Mesendoderm (in vitro differentiated cells): ENCODE measurements at regions not wholly inside any gene's neighbourhood (a gene's known extent, or its start where the extent isn't known, plus 50 kb on each side); places are given as distances from the start of the nearest gene placed in this dataset.
A peak's percentile ranks its signal among the peaks of the same experiment; 100 is the strongest.

Experiments used
- DNase-seq: peaks from one replicate; pipeline ENCODE4 v3.0.0; 2013
- H2AK5ac ChIP-seq: 2 replicates; pipeline ENCODE4 v1.6.1; 2013; ENCODE audit warnings: low read length, inconsistent platforms
- H2BK120ac ChIP-seq: 2 replicates; pipeline ENCODE4 v1.6.1; 2013; ENCODE audit warnings: low read depth, mild to moderate bottlenecking, low read length, moderate library complexity, mixed read lengths
- H2BK15ac ChIP-seq: replicated peaks from 2 replicates; pipeline ENCODE4 v1.6.1; 2013; ENCODE audit warnings: low read depth, mild to moderate bottlenecking, moderate library complexity
- H2BK5ac ChIP-seq: 2 replicates; pipeline ENCODE4 v1.6.1; 2013; ENCODE audit warnings: low read length, inconsistent platforms
- H3K18ac ChIP-seq: 2 replicates; pipeline ENCODE4 v1.6.1; 2013; ENCODE audit warnings: mild to moderate bottlenecking, low read length, mixed read lengths
- H3K23ac ChIP-seq: one replicate; pipeline ENCODE4 v1.6.1; 2013; ENCODE audit warnings: low read length
- H3K27ac ChIP-seq: 2 replicates; pipeline ENCODE4 v1.5.1; 2013; ENCODE audit warnings: low read depth, mild to moderate bottlenecking, inconsistent platforms, low read length, moderate library complexity
- H3K27me3 ChIP-seq: 2 replicates; pipeline ENCODE4 v1.6.1; 2013; ENCODE audit warnings: low read length, control low read depth, mild to moderate bottlenecking, inconsistent platforms; ENCODE audit not compliant: insufficient read depth, poor library complexity
- H3K36me3 ChIP-seq: 2 replicates; pipeline ENCODE4 v1.6.1; 2013; ENCODE audit warnings: low read length, inconsistent platforms; ENCODE audit not compliant: control insufficient read depth, insufficient read depth
- H3K4ac ChIP-seq: one replicate; pipeline ENCODE4 v1.6.1; 2013; ENCODE audit warnings: low read depth, mild to moderate bottlenecking, low read length, moderate library complexity
- H3K4me1 ChIP-seq: 2 replicates; pipeline ENCODE4 v1.6.1; 2013; ENCODE audit warnings: low read depth, low read length, inconsistent platforms; ENCODE audit not compliant: control insufficient read depth
- H3K4me2 ChIP-seq: 2 replicates; pipeline ENCODE4 v1.6.1; 2013; ENCODE audit warnings: low read length
- H3K4me3 ChIP-seq: 2 replicates; pipeline ENCODE4 v1.5.1; 2013; ENCODE audit warnings: mild to moderate bottlenecking, low read length
- H3K56ac ChIP-seq: one replicate; pipeline ENCODE4 v1.6.1; 2013; ENCODE audit warnings: low read length
- H3K79me1 ChIP-seq: 2 replicates; pipeline ENCODE4 v1.6.1; 2013; ENCODE audit warnings: low read length, inconsistent platforms
- H3K79me2 ChIP-seq: 2 replicates; pipeline ENCODE4 v1.6.1; 2013; ENCODE audit warnings: mild to moderate bottlenecking, low read length; ENCODE audit not compliant: control insufficient read depth, insufficient read depth
- H3K9ac ChIP-seq: 2 replicates; pipeline ENCODE4 v1.6.1; 2013; ENCODE audit warnings: low read length, inconsistent platforms
- H4K5ac ChIP-seq: one replicate; pipeline ENCODE4 v1.6.1; 2013; ENCODE audit warnings: low read length
- H4K8ac ChIP-seq: one replicate; pipeline ENCODE4 v1.6.1; 2013; ENCODE audit warnings: low read depth, mild to moderate bottlenecking, control low read depth, low read length, moderate library complexity
- whole genome bisulfite sequencing: extraction: QIAGEN DNeasy Blood & Tissue Kit; methylation state at CpG from one replicate; pipeline ENCODE4 v1.1.7; 2013; ENCODE audit warnings: low lambda C conversion rate, missing lambda C conversion rate; ENCODE audit not compliant: insufficient coverage; ENCODE audit errors: extremely low coverage; 5-methylcytosine and 5-hydroxymethylcytosine counted together

DNA sequence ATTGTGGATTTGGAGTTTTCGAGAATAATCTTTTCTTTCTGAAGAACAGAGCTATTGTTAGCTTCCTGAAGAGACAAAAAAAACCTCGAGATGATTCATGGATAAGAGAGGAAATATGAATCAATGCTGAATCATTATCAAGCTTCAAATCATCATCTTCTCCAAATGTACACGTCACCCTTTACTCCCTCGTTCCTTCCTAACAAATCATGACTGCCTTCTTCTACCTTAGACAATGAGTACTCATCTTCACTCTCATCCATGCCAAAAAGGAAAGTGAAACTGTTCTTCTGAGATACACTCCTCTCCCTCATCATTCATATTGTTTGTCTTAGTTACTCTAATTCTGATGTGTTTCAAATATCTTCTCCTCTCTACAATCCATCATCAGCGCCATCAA is 1115.8 kb upstream of the ATXN7L3B start:
- Histone ChIP-seq H3K79me1 (no peaks in the 10 kb centered on the region), H3K4me3 (no peak overlapping the region), H3K36me3 (no peaks in the 10 kb centered on the region), H3K9ac (no peak overlapping the region), H3K27ac (no peak overlapping the region), H2AK5ac (no peak overlapping the region), H4K5ac (no peak overlapping the region), H3K4ac (no peak overlapping the region), H4K8ac (no peak overlapping the region), H2BK5ac (no peak overlapping the region), H2BK15ac (no peak overlapping the region), H3K56ac (no peak overlapping the region), H3K79me2 (no peaks in the 10 kb centered on the region), H3K23ac (no peak overlapping the region), H2BK120ac (no peak overlapping the region), H3K4me2 (no peak overlapping the region), H3K27me3 (no peaks in the 10 kb centered on the region), H3K18ac (no peak overlapping the region), H3K4me1 (no peaks in the 10 kb centered on the region)
- no peak for DNase-seq
- WGBS = 100% methylated on average over 1 of the region's 5 CpGs

DNA sequence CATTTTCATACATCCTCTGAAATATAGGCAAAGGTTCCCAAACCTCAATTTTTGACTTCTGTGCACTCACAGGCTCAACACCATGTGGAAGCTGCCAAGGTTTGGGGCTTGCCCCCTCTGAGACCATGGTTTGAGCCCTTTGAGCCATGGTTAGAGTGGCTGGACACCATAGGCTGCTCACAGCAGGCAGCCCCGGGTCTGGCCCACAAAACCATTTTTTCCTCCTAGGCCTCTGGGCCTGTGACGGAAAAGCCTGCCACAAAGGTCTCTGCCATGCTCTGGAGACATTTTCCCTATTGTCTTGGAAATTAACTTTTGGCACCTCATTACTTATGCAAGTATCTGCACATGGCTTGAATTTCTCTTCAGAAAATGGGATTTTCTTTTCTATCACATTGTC is 1113.2 kb upstream of the ATXN7L3B start:
- no CpG with 5 or more reads among the region's 2 CpGs for WGBS

DNA sequence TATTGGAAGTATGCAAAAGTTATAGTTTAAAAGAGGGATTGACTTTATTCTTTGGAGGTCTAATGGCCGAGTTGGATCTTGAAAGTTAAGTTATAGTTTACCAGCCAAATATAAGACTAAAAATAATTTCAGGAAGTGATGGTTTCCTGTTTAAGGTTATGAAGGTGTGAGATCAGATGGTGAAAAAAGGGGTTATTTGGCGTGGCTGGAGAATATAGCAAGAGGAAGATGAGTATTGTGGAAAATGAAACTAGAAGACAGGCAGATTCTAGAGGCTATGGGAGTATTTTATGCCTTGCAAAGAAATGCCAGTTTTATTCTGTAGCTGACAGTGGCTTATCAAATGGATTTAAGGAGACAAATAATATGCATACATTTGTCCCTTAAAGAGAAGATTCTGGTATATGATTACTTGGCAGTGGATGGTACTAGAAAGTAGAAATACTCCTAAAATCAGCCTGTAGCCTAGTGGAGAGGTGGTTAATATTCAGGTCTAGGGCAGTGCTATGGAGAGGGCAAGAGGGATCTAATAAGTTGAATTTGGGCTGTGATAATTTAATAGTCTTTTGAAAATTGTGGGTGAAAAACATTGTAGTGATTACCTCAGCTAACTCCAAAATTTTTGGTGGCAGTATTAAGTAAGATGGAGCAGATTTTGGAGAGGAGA is 1091.8 kb upstream of the ATXN7L3B start:
- H3K27ac ChIP-seq = no peak overlapping the region
- no peak overlapping the region for H3K9ac ChIP-seq
- H3K4me3 ChIP-seq = no peak overlapping the region
- H4K8ac ChIP-seq = no peak overlapping the region
- H3K27me3 ChIP-seq = no peaks in the 10 kb centered on the region
- no peak overlapping the region for H3K18ac ChIP-seq
- H2BK120ac ChIP-seq = no peak overlapping the region
- WGBS = no CpG with 5 or more reads among the region's 2 CpGs
- DNase-seq = no peak
- no peaks in the 10 kb centered on the region for H3K79me1 ChIP-seq
- no peak overlapping the region for H3K4ac ChIP-seq
- H2AK5ac ChIP-seq = no peak overlapping the region
- no peaks in the 10 kb centered on the region for H3K79me2 ChIP-seq
- H2BK15ac ChIP-seq = no peak overlapping the region
- H3K56ac ChIP-seq = no peak overlapping the region
- H3K4me2 ChIP-seq = no peak overlapping the region
- no peak overlapping the region for H4K5ac ChIP-seq
- no peaks in the 10 kb centered on the region for H3K4me1 ChIP-seq
- no peak overlapping the region for H2BK5ac ChIP-seq
- H3K36me3 ChIP-seq = no peaks in the 10 kb centered on the region
- H3K23ac ChIP-seq = no peak overlapping the region

More for the DNA sequence above, 1113.2 kb upstream of the ATXN7L3B start:
- Histone ChIP-seq H3K79me2 (no peaks in the 10 kb centered on the region), H3K23ac (no peak overlapping the region), H3K27me3 (no peaks in the 10 kb centered on the region), H2BK15ac (no peak overlapping the region), H4K8ac (no peak overlapping the region), H3K9ac (no peak overlapping the region), H3K18ac (no peak overlapping the region), H3K4me3 (no peak overlapping the region), H3K27ac (no peak overlapping the region), H2AK5ac (no peak overlapping the region), H3K4ac (no peak overlapping the region), H2BK120ac (no peak overlapping the region), H2BK5ac (no peak overlapping the region), H3K79me1 (no peaks in the 10 kb centered on the region), H3K56ac (no peak overlapping the region), H3K4me2 (no peak overlapping the region), H3K4me1 (no peaks in the 10 kb centered on the region), H3K36me3 (no peaks in the 10 kb centered on the region), H4K5ac (no peak overlapping the region)
- peak; percentile 8 for DNase-seq

DNA sequence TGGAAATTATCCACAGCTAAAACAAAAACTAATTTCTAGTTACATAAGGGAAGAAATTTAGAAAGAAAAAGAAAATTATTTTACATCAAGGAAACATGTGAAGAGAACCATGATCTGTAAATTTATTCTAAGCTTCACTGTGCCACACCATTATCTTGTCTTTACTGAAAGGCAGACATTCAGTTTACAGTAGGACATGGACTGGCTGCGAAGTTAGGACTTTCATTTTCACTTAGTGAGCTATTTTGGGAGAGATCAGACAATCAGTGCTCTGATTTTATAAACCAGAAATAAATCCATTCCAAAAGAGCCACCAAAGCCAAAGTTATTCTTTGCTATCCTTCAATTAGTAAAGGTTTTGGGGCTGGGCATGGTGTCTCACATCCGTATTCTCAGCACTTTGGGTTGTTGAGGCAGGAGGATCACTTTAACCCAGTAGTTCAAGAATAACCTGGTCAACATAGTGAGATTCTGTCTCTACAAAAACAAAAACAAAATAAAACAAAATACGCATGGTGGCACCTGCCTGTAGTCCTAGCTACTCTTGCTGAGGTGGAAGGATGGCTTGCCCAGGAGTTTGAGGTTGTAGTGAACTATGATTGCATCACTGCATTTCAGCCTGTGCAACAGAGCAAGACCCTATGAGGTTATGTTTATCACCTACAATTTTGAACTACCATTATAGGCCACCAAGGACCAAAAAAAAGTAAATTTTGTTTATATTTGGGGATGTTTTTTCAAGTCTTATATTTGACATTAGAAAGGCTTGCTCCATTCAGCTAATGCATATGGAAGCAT is 1084.8 kb upstream of the ATXN7L3B start:
- H2BK15ac ChIP-seq = no peak overlapping the region

DNA sequence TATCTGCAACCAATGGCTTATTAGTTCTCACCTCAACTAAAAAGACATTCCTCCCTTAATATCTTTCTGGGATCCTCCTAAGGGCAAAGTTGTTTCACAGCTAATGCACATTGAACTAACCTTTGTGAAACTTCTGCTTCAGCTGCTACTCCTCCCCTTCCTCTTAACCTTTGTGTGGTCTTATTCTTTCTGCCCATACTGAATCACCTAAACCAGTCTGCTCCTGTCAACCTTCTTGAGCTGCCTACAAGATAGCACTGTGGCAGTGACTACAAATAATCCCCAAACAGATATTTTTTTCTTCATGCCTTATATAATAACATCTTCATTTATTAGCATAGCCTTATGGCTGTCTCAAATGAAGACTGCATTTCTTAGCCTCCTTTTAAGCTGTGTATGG is 1077.4 kb upstream of the ATXN7L3B start:
- Histone ChIP-seq H3K4me3 (no peak overlapping the region), H2BK120ac (no peak overlapping the region), H3K27ac (no peak overlapping the region), H3K9ac (no peak overlapping the region), H3K4ac (no peak overlapping the region), H2AK5ac (no peak overlapping the region), H3K23ac (no peak overlapping the region), H3K4me2 (no peak overlapping the region), H3K79me1 (no peaks in the 10 kb centered on the region), H4K5ac (no peak overlapping the region), H3K27me3 (no peaks in the 10 kb centered on the region), H3K4me1 (peaks cover 6% of the 10 kb centered on the region), H2BK5ac (no peak overlapping the region), H3K18ac (no peak overlapping the region), H3K56ac (no peak overlapping the region), H4K8ac (no peak overlapping the region), H2BK15ac (no peak overlapping the region), H3K79me2 (no peaks in the 10 kb centered on the region), H3K36me3 (no peaks in the 10 kb centered on the region)
- no peak for DNase-seq

More for the DNA sequence above, 1084.8 kb upstream of the ATXN7L3B start:
- Histone ChIP-seq H3K27me3 (no peaks in the 10 kb centered on the region), H3K4me3 (no peak overlapping the region), H4K5ac (no peak overlapping the region), H3K56ac (no peak overlapping the region), H3K18ac (no peak overlapping the region), H3K79me1 (no peaks in the 10 kb centered on the region), H3K27ac (no peak overlapping the region), H3K4me2 (no peak overlapping the region), H4K8ac (no peak overlapping the region), H2AK5ac (no peak overlapping the region), H2BK120ac (no peak overlapping the region), H3K9ac (no peak overlapping the region), H3K36me3 (no peaks in the 10 kb centered on the region), H3K4me1 (peaks cover 3% of the 10 kb centered on the region), H3K23ac (no peak overlapping the region), H3K4ac (no peak overlapping the region), H3K79me2 (no peaks in the 10 kb centered on the region), H2BK5ac (no peak overlapping the region)
- no peak for DNase-seq
- WGBS = no CpG with 5 or more reads among the region's 3 CpGs
